C4-2B (cell line): ENCODE measurements at regions not wholly inside any gene's neighbourhood (a gene's known extent, or its start where the extent isn't known, plus 50 kb on each side); places are given as distances from the start of the nearest gene placed in this dataset.

Experiments
- ZFX ChIP-seq: fragments of 450-650 bp; IDR thresholded peaks from 2 replicates; pipeline ENCODE4 v1.6.1; 2017
- TF ChIP-seq, protein P1 (sequence below): fragments of 450-650 bp; conservative IDR thresholded peaks from 2 replicates; pipeline ENCODE4 v1.5.1; 2017; ENCODE audit warnings: mild to moderate bottlenecking

- TF ChIP-seq, protein P1, sequence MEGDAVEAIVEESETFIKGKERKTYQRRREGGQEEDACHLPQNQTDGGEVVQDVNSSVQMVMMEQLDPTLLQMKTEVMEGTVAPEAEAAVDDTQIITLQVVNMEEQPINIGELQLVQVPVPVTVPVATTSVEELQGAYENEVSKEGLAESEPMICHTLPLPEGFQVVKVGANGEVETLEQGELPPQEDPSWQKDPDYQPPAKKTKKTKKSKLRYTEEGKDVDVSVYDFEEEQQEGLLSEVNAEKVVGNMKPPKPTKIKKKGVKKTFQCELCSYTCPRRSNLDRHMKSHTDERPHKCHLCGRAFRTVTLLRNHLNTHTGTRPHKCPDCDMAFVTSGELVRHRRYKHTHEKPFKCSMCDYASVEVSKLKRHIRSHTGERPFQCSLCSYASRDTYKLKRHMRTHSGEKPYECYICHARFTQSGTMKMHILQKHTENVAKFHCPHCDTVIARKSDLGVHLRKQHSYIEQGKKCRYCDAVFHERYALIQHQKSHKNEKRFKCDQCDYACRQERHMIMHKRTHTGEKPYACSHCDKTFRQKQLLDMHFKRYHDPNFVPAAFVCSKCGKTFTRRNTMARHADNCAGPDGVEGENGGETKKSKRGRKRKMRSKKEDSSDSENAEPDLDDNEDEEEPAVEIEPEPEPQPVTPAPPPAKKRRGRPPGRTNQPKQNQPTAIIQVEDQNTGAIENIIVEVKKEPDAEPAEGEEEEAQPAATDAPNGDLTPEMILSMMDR: no peak
- no peak for TF ChIP-seq ZFX
These were observed 85.8 kb upstream of the PREP start for GRCh38 chr6:105488516-105489215.
